Activated T-cell treated with anti-CD3 and anti-CD28 coated beads, Interleukin-2, amount 50 U/mL, for 48 hours (primary cell): ENCODE measurements at regions not wholly inside any gene's neighbourhood (a gene's known extent, or its start where the extent isn't known, plus 50 kb on each side); places are given as distances from the start of the nearest gene placed in this dataset.
"Not testable (repeated sequence)": the region's sequence is repeated elsewhere in the genome, so short reads cannot be mapped to it uniquely, and the experiment has no call there.

Experiments
- DNase-seq, 2 experiments: peaks; one replicate each; pipeline ENCODE4 v3.0.0-alpha.2; 2020

- DNase-seq: no peak
These were observed 179.1 kb downstream of the BLID start for GRCh38 chr11:121936781-121937447.

GRCh38 chr11:121936370-121936769, 179.6 kb downstream of the BLID start:
- no peak for DNase-seq

GRCh38 chr11:121933694-121934093, 182.3 kb downstream of the BLID start:
- no peak for DNase-seq

GRCh38 chr11:121933294-121933693, 182.7 kb downstream of the BLID start:
- DNase-seq: no peak

GRCh38 chr11:121932646-121933185, 183.3 kb downstream of the BLID start:
- no peak for DNase-seq

- no peak for DNase-seq
These were observed 184.2 kb downstream of the BLID start for GRCh38 chr11:121931748-121932352.

- no peak for DNase-seq
These were observed 184.9 kb downstream of the BLID start for GRCh38 chr11:121931121-121931520.

- DNase-seq: no peak
These were observed 185.7 kb downstream of the BLID start for GRCh38 chr11:121930004-121930965.

GRCh38 chr11:121929581-121929980, 186.4 kb downstream of the BLID start:
- no peak for DNase-seq

GRCh38 chr11:121928597-121929580, 187.1 kb downstream of the BLID start:
- DNase-seq: no peak

- no peak for DNase-seq
These were observed 188.2 kb downstream of the BLID start for GRCh38 chr11:121927789-121928188.

- no peak for DNase-seq
These were observed 188.8 kb downstream of the BLID start for GRCh38 chr11:121927097-121927785.

GRCh38 chr11:121924191-121924590, 191.8 kb downstream of the BLID start:
- no peak for DNase-seq

GRCh38 chr11:121917482-121917881, 198.5 kb downstream of the BLID start:
- DNase-seq: no peak

GRCh38 chr11:121914508-121915059, 201.4 kb downstream of the BLID start:
- DNase-seq: no peak

- DNase-seq: no peak
These were observed 206.4 kb downstream of the BLID start for GRCh38 chr11:121909596-121909995.

- DNase-seq: no peak
These were observed 208.6 kb downstream of the BLID start for GRCh38 chr11:121907379-121907778.

- no peak for DNase-seq
These were observed 211.9 kb downstream of the BLID start for GRCh38 chr11:121904148-121904547.

GRCh38 chr11:121901886-121902285, 214.1 kb downstream of the BLID start:
- no peak for DNase-seq

GRCh38 chr11:121901417-121901816, 214.6 kb downstream of the BLID start:
- DNase-seq: not testable (repeated sequence)

GRCh38 chr11:121899520-121899919, 216.5 kb downstream of the BLID start:
- DNase-seq: no peak
